Peyer's patch (tissue), 4 donors: ENCODE measurements at regions not wholly inside any gene's neighbourhood (a gene's known extent, or its start where the extent isn't known, plus 50 kb on each side); places are given as distances from the start of the nearest gene placed in this dataset.

Source experiments
- POLR2A ChIP-seq, 2 donors: fragments of 450-650 bp; IDR thresholded peaks; one replicate each; pipeline ENCODE4 v1.5.1; 2017; ENCODE audit warnings: antibody characterized with exemption in 2 of 2, mild to moderate bottlenecking in 2 of 2, moderate library complexity in 2 of 2
- TF ChIP-seq, protein P1 (sequence below), 6 experiments: fragments of 450-650 bp in 4 of 6; fragments of 200-600 bp in 2 of 6; sonication (generic) in 1 of 6; IDR thresholded peaks; one replicate each; pipeline ENCODE4 v1.5.1; 2017 to 2019; ENCODE audit warnings: antibody characterized with exemption in 6 of 6, mild to moderate bottlenecking in 3 of 6, moderate library complexity in 1 of 6

DNA sequence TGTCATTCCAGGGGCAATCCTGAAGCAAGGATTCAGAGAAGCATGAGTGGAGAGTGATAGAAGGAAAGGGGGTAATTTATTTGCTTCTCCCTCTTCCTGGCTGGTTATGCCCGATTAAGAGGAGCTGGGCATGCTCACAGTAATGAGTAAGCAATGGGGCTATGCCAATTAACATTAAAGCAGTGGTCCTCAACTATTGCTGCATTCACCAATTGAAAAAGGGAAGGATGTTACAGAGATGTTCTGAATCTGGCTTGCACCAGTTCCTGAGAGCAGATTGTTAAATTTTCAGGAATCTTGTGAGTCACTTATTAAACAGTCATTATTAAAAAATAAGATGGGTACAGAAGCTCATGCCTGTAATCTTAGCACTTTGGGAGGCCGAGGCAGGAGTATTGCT is 85.9 kb upstream of the ZBTB20 start:
- TF ChIP-seq, protein P1, sequence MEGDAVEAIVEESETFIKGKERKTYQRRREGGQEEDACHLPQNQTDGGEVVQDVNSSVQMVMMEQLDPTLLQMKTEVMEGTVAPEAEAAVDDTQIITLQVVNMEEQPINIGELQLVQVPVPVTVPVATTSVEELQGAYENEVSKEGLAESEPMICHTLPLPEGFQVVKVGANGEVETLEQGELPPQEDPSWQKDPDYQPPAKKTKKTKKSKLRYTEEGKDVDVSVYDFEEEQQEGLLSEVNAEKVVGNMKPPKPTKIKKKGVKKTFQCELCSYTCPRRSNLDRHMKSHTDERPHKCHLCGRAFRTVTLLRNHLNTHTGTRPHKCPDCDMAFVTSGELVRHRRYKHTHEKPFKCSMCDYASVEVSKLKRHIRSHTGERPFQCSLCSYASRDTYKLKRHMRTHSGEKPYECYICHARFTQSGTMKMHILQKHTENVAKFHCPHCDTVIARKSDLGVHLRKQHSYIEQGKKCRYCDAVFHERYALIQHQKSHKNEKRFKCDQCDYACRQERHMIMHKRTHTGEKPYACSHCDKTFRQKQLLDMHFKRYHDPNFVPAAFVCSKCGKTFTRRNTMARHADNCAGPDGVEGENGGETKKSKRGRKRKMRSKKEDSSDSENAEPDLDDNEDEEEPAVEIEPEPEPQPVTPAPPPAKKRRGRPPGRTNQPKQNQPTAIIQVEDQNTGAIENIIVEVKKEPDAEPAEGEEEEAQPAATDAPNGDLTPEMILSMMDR (IDR thresholded peaks at IDR 0.05) = no peak
- TF ChIP-seq POLR2A (IDR thresholded peaks at IDR 0.05) = no peak
